Cardiac muscle cell (in vitro differentiated cells and primary cell): ENCODE measurements at regions not wholly inside any gene's neighbourhood (a gene's known extent, or its start where the extent isn't known, plus 50 kb on each side); places are given as distances from the start of the nearest gene placed in this dataset.

ENCODE experiments used
- DNase-seq, 2 donors: peaks; one replicate each; pipeline versions ENCODE4 v3.0.0 to v3.0.0-alpha.2; 2010 to 2017; ENCODE audit warnings: low read depth in 1 of 2, low spot score in 1 of 2
- H3K27ac ChIP-seq: fragments of 200-600 bp; sonication (generic); 2 replicates; pipeline ENCODE4 v1.5.1; 2016
- H3K27me3 ChIP-seq: fragments of 200-600 bp; sonication (generic); 2 replicates; pipeline ENCODE4 v1.6.0; 2016; ENCODE audit warnings: control low read depth
- H3K36me3 ChIP-seq: fragments of 200-600 bp; sonication (generic); 2 replicates; pipeline ENCODE4 v1.5.1; 2016; ENCODE audit warnings: control low read depth
- H3K4me1 ChIP-seq: fragments of 200-600 bp; sonication (generic); 2 replicates; pipeline ENCODE4 v1.8.1; 2017; ENCODE audit warnings: low read depth, mild to moderate bottlenecking, mixed run types
- H3K4me3 ChIP-seq: fragments of 200-600 bp; sonication (generic); 2 replicates; pipeline ENCODE4 v1.5.1; 2016; ENCODE audit warnings: mild to moderate bottlenecking
- H3K9me3 ChIP-seq: fragments of 200-600 bp; sonication (generic); 2 replicates; pipeline ENCODE4 v1.5.1; 2017; ENCODE audit warnings: low read depth, mild to moderate bottlenecking, control low read depth
- TF ChIP-seq, protein P1 (sequence below): IDR thresholded peaks from 2 replicates; pipeline ENCODE4 v1.5.1; 2012; ENCODE audit warnings: low read depth, mild to moderate bottlenecking, low read length

DNA sequence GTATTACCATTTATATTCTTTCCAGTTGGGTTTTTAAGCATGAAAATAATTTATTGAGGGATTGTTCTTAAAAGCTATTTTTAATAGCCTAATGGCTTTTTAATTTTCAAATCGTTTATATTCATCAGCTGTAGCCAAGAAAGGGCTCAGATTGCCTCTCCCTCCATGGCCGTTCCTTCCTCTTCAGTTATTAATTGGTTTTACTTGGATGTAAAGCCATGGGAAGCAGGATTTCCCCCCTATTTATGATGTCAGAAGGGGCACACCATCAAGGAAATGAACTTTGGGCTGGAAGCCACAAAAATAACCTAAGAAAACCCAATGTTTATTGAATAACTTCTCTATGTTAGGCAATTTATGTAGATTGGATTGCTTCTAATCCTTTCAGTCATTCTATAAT lies 656.3 kb downstream of the TYW1 start:
- Histone ChIP-seq H3K4me3 (no peak overlapping the region), H3K27ac (no peak overlapping the region), H3K36me3 (no peaks in the 10 kb centered on the region), H3K27me3 (no peaks in the 10 kb centered on the region), H3K9me3 (no peaks in the 10 kb centered on the region), H3K4me1 (no peaks in the 10 kb centered on the region)
- TF ChIP-seq, protein P1, sequence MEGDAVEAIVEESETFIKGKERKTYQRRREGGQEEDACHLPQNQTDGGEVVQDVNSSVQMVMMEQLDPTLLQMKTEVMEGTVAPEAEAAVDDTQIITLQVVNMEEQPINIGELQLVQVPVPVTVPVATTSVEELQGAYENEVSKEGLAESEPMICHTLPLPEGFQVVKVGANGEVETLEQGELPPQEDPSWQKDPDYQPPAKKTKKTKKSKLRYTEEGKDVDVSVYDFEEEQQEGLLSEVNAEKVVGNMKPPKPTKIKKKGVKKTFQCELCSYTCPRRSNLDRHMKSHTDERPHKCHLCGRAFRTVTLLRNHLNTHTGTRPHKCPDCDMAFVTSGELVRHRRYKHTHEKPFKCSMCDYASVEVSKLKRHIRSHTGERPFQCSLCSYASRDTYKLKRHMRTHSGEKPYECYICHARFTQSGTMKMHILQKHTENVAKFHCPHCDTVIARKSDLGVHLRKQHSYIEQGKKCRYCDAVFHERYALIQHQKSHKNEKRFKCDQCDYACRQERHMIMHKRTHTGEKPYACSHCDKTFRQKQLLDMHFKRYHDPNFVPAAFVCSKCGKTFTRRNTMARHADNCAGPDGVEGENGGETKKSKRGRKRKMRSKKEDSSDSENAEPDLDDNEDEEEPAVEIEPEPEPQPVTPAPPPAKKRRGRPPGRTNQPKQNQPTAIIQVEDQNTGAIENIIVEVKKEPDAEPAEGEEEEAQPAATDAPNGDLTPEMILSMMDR, result no peak
- DNase-seq, result no peak

DNA sequence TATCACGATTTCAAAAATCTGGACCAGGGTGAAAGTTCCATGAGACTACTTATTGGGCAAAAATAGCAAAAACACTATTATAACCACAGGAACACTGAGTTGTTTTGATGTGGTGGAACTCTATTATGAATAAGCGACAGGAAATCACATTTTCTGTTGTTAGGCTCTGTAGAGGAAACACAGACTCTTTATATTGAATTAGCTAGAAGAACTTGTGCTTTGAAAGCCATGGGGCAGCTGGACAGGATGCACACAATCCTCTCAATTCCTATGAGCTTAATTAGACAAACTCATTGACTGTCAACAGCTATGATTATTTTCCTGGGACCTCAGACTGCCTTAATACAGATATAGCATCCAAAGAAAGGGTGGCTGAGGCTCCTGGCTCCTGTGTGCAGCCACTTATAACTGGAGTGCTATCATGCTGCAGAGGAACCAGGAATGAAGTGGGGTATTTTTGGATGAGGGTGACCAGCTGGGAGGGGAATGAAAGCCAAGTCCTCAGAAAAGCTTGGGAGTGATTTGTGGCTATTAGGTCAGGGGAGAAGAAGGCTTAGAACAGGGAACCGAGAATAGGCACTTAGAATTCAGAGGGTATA lies 657.3 kb downstream of the TYW1 start:
- Histone ChIP-seq H3K27ac (no peak overlapping the region), H3K4me1 (no peaks in the 10 kb centered on the region)

DNA sequence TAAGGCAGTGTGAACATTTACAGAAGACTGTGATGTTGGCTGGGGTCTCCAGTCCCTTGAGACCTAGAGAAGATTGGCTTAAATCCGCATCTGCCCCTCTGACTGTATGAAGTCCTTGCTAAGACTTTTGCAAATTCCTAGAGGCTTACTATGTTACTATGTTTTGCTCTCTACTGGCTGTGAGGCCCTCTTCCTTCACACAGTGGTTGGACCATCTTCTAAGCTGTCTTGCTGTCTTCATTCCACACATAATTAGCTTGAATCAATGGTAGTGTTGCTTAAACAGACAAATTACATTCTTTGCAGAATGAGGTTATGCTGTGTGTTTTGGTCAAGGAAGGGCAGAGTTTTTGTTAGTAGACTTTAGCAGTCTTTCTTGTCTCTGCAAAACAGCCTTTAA lies 658.0 kb downstream of the TYW1 start:
- DNase-seq, result peak in 1 of 2 donors; percentile 7
- Histone ChIP-seq H3K4me1 (no peaks in the 10 kb centered on the region), H3K27me3 (no peaks in the 10 kb centered on the region), H3K4me3 (no peak overlapping the region), H3K9me3 (no peaks in the 10 kb centered on the region), H3K36me3 (no peaks in the 10 kb centered on the region), H3K27ac (no peak overlapping the region)
- TF ChIP-seq, protein P1, result no peak

More for the DNA sequence above, 657.3 kb downstream of the TYW1 start:
- no peak overlapping the region for H3K4me3 ChIP-seq
- H3K9me3 ChIP-seq, result no peaks in the 10 kb centered on the region
- no peaks in the 10 kb centered on the region for H3K36me3 ChIP-seq
- TF ChIP-seq, protein P1, result no peak
- no peaks in the 10 kb centered on the region for H3K27me3 ChIP-seq
- DNase-seq, result peak in 1 of 2 donors; percentile 38

DNA sequence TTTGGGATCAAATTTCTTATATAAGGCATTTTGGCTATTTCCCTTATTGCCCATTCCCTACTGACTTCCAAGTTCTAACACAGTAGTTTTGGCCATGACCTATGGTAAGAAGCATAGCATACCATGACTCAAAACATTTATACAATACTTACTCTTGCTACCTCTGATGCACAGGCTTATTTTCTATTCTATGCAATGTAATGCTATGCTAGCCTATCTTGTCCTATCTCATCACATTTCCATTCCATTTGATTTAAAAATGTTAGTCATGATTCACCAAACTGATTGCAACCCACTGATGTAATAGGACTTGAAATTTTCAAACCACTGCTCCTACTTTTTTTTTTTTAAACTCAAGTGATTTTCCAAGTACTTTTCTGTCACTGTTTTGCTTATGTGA lies 658.5 kb downstream of the TYW1 start:
- no peak overlapping the region for H3K27ac ChIP-seq
- H3K27me3 ChIP-seq, result no peaks in the 10 kb centered on the region
- DNase-seq, result peak in 1 of 2 donors; percentile 5
- TF ChIP-seq, protein P1, result no peak
- no peaks in the 10 kb centered on the region for H3K36me3 ChIP-seq
- no peaks in the 10 kb centered on the region for H3K4me1 ChIP-seq
- no peak overlapping the region for H3K4me3 ChIP-seq
- H3K9me3 ChIP-seq, result no peaks in the 10 kb centered on the region

DNA sequence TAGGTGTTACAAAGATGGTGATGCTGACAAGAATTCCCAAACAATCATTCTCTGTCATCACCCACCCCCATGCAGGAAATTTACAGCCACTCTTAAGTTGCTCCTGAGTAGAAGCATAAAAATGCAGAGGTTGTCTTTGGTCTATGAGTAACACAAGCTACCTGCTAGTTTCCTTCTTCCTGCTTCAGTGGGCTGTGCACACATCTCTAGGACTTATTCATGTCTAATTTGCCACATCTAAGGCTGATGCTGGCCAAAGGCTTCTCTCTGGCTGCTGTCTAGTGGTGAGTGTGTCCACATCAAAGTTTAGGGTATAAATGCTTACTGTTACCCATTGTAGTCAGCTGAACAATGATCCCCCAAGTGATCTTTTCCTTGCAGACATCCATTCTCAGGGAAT lies 662.5 kb downstream of the TYW1 start:
- Histone ChIP-seq H3K4me1 (no peaks in the 10 kb centered on the region), H3K4me3 (no peak overlapping the region), H3K27ac (no peak overlapping the region), H3K27me3 (no peaks in the 10 kb centered on the region), H3K9me3 (no peaks in the 10 kb centered on the region), H3K36me3 (no peaks in the 10 kb centered on the region)
- DNase-seq, result no peak
- TF ChIP-seq, protein P1, result no peak
